PFSK-1 (cell line): ENCODE measurements at regions not wholly inside any gene's neighbourhood (a gene's known extent, or its start where the extent isn't known, plus 50 kb on each side); places are given as distances from the start of the nearest gene placed in this dataset.

Experiments
- FOXP2 ChIP-seq: optimal IDR thresholded peaks from 2 replicates; pipeline ENCODE3; 2011; ENCODE audit warnings: borderline replicate concordance, control low read depth, inconsistent platforms; ENCODE audit not compliant: insufficient read depth; ENCODE audit errors: extremely low read length, extremely low read depth
- POLR2AphosphoS5 ChIP-seq: IDR thresholded peaks from 2 replicates; pipeline ENCODE4 v1.6.1; 2012; ENCODE audit warnings: low read depth, mild to moderate bottlenecking, control low read depth, low read length, moderate library complexity
- TAF1 ChIP-seq: IDR thresholded peaks from 2 replicates; pipeline ENCODE4 v1.6.1; 2012; ENCODE audit warnings: low read length, control low read depth, borderline replicate concordance; ENCODE audit not compliant: insufficient read depth
- TF ChIP-seq, protein P1 (sequence below), 2 experiments: IDR thresholded peaks; 2 replicates each; pipeline versions ENCODE4 v1.6.1 to v1.8.0; 2011 to 2012; ENCODE audit warnings: low read depth in 2 of 2, low read length in 2 of 2, control low read depth in 1 of 2, inconsistent platforms in 1 of 2, mild to moderate bottlenecking in 1 of 2, moderate library complexity in 1 of 2; ENCODE audit not compliant: insufficient read depth in 1 of 2

GRCh38 chr5:17147170-17147569, 70.3 kb upstream of the BASP1 start:
- no peak for TF ChIP-seq TAF1
- no peak for TF ChIP-seq POLR2AphosphoS5
- TF ChIP-seq, protein P1, sequence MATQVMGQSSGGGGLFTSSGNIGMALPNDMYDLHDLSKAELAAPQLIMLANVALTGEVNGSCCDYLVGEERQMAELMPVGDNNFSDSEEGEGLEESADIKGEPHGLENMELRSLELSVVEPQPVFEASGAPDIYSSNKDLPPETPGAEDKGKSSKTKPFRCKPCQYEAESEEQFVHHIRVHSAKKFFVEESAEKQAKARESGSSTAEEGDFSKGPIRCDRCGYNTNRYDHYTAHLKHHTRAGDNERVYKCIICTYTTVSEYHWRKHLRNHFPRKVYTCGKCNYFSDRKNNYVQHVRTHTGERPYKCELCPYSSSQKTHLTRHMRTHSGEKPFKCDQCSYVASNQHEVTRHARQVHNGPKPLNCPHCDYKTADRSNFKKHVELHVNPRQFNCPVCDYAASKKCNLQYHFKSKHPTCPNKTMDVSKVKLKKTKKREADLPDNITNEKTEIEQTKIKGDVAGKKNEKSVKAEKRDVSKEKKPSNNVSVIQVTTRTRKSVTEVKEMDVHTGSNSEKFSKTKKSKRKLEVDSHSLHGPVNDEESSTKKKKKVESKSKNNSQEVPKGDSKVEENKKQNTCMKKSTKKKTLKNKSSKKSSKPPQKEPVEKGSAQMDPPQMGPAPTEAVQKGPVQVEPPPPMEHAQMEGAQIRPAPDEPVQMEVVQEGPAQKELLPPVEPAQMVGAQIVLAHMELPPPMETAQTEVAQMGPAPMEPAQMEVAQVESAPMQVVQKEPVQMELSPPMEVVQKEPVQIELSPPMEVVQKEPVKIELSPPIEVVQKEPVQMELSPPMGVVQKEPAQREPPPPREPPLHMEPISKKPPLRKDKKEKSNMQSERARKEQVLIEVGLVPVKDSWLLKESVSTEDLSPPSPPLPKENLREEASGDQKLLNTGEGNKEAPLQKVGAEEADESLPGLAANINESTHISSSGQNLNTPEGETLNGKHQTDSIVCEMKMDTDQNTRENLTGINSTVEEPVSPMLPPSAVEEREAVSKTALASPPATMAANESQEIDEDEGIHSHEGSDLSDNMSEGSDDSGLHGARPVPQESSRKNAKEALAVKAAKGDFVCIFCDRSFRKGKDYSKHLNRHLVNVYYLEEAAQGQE (IDR thresholded peaks at IDR 0.05; ENCODE audit: insufficient read depth in 1 of 2, low read depth in 2 of 2, low read length in 2 of 2), result no peak
- TF ChIP-seq FOXP2, result no peak
